Smooth muscle cell (in vitro differentiated cells): ENCODE measurements at regions not wholly inside any gene's neighbourhood (a gene's known extent, or its start where the extent isn't known, plus 50 kb on each side); places are given as distances from the start of the nearest gene placed in this dataset.

Source experiments
- DNase-seq: peaks from one replicate; lab custom pipeline; 2025; ENCODE audit not compliant: unreplicated experiment; lab: John Stamatoyannopoulos, UW
- H2AFZ ChIP-seq: fragments of 200-600 bp; sonication (generic); 2 replicates; pipeline ENCODE4 v1.6.0; 2016; ENCODE audit warnings: antibody characterized with exemption, low read depth, mild to moderate bottlenecking
- H3F3A ChIP-seq: fragments of 200-600 bp; sonication (generic); 2 replicates; pipeline ENCODE4 v1.6.0; 2017; ENCODE audit warnings: antibody characterized with exemption, low read depth
- H3K27ac ChIP-seq: fragments of 200-600 bp; sonication (generic); 2 replicates; pipeline ENCODE4 v1.5.1; 2016; ENCODE audit warnings: low read depth, mild to moderate bottlenecking
- H3K27me3 ChIP-seq: fragments of 200-600 bp; sonication (generic); 2 replicates; pipeline ENCODE4 v1.6.1; 2016; ENCODE audit warnings: low read depth, mild to moderate bottlenecking
- H3K36me3 ChIP-seq: fragments of 200-600 bp; sonication (generic); 2 replicates; pipeline ENCODE4 v1.5.1; 2016; ENCODE audit warnings: low read depth
- H3K4me1 ChIP-seq: fragments of 200-600 bp; sonication (generic); 2 replicates; pipeline ENCODE4 v1.5.1; 2016; ENCODE audit warnings: low read depth
- H3K4me2 ChIP-seq: fragments of 200-600 bp; sonication (generic); 2 replicates; pipeline ENCODE4 v1.6.0; 2016; ENCODE audit warnings: mild to moderate bottlenecking
- H3K4me3 ChIP-seq: fragments of 200-600 bp; sonication (generic); 2 replicates; pipeline ENCODE4 v1.5.1; 2016; ENCODE audit warnings: mild to moderate bottlenecking
- H3K79me2 ChIP-seq: fragments of 200-600 bp; sonication (generic); 2 replicates; pipeline ENCODE4 v1.6.0; 2016; ENCODE audit warnings: low read depth, mild to moderate bottlenecking
- H3K9ac ChIP-seq: fragments of 200-600 bp; sonication (generic); 2 replicates; pipeline ENCODE4 v1.6.0; 2016; ENCODE audit warnings: low read depth
- H3K9me3 ChIP-seq: fragments of 200-600 bp; sonication (generic); replicated peaks from 2 replicates; pipeline ENCODE4 v1.5.1; 2016; ENCODE audit warnings: low read depth
- H4K20me1 ChIP-seq: fragments of 200-600 bp; sonication (generic); 2 replicates; pipeline ENCODE4 v1.6.0; 2016; ENCODE audit warnings: low read depth
- WGBS: methylation state at CpG from one replicate; pipeline ENCODE4 v1.1.7; 2016; ENCODE audit warnings: low lambda C conversion rate; 5-methylcytosine and 5-hydroxymethylcytosine counted together
- TF ChIP-seq, protein P1 (sequence below): fragments of 200-600 bp; sonication (generic); IDR thresholded peaks from 2 replicates; pipeline ENCODE4 v1.5.1; 2017; ENCODE audit warnings: borderline replicate concordance, mild to moderate bottlenecking, antibody characterized with exemption; ENCODE audit not compliant: insufficient read depth, poor library complexity, severe bottlenecking

DNA sequence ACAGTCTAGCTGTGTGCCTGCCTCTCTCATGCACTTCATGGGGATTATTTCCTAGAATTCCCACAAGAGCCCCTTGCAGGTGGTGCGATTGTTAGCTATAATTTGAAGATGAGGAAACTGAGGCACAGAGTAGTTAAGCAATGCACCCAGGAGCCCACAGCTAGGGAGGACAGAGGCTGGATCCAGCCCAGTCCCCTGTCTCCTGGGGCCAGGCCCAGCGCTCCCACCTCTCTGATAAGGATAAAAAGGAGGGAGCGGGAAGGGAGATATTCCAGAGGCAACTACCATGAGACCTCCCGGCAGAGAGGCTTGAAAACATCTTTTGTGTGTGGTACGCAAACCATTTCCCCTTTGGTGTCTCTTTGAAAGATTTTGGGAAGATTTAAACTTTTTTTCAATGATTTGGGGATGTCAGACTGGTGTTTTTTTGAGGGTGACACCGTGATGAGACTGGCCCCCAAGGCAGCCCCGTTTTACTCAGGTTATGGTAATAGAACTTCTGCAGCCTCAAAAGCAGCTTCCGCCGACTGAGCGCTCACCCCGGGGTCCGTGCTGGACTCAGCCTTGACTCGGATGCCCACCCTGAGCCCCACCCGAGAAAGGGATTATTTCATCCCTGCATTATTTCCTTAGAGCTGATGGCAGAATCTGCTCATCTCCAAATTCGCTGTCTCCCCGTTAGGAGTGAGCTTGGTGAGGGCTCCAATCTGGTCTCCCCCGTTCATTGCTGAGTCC is 144.7 kb upstream of the IER5L start:
- WGBS = 84% methylated on average over 17 of the region's 17 CpGs
- H3K27ac ChIP-seq = no peak overlapping the region
- H3K9me3 ChIP-seq = no peaks in the 10 kb centered on the region
- no peaks in the 10 kb centered on the region for H3K27me3 ChIP-seq
- H3F3A ChIP-seq = peaks cover 13% of the 10 kb centered on the region
- H3K79me2 ChIP-seq = no peaks in the 10 kb centered on the region
- no peak overlapping the region for H3K4me3 ChIP-seq
- H3K36me3 ChIP-seq = no peaks in the 10 kb centered on the region
- H3K4me2 ChIP-seq = no peak overlapping the region
- no peak for DNase-seq
- H3K9ac ChIP-seq = no peak overlapping the region
- H3K4me1 ChIP-seq = peaks cover 14% of the 10 kb centered on the region
- no peaks in the 10 kb centered on the region for H4K20me1 ChIP-seq
- no peak overlapping the region for H2AFZ ChIP-seq
- TF ChIP-seq, protein P1, sequence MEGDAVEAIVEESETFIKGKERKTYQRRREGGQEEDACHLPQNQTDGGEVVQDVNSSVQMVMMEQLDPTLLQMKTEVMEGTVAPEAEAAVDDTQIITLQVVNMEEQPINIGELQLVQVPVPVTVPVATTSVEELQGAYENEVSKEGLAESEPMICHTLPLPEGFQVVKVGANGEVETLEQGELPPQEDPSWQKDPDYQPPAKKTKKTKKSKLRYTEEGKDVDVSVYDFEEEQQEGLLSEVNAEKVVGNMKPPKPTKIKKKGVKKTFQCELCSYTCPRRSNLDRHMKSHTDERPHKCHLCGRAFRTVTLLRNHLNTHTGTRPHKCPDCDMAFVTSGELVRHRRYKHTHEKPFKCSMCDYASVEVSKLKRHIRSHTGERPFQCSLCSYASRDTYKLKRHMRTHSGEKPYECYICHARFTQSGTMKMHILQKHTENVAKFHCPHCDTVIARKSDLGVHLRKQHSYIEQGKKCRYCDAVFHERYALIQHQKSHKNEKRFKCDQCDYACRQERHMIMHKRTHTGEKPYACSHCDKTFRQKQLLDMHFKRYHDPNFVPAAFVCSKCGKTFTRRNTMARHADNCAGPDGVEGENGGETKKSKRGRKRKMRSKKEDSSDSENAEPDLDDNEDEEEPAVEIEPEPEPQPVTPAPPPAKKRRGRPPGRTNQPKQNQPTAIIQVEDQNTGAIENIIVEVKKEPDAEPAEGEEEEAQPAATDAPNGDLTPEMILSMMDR = no peak

DNA sequence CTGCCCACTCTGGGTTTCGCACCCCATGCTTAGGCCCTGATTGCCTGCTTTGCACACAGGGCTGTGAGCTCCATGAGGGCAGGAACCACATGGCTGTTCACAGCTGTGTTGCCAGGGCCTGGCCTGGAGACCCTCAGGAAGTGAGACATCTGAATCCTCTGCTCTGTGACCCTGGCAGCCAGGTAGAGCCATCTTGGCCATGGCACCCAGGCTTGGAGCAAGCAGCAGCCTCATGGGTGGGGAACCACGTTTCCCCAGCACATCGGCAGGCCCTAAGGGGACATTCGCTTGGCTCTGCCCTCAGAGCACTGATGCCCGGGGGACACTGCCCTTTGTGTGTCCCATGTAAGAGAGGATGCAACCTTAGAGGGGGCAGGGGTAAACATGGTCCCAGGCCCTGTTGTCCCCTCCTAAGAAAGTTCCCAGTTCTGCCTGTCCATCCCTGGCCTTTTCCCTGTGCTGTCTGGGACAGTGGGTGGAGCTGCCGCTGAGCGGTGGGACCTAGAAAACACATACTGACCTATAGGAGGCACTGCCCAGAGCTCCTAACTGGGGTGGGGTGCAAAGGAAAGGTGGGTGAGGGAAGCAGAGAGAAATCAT is 144.1 kb upstream of the IER5L start:
- Histone ChIP-seq H3K4me3 (no peak overlapping the region), H4K20me1 (no peaks in the 10 kb centered on the region), H3K27me3 (no peaks in the 10 kb centered on the region), H3K4me2 (no peak overlapping the region), H3K36me3 (no peaks in the 10 kb centered on the region), H3K9ac (no peak overlapping the region), H3K27ac (no peak overlapping the region), H3F3A (peaks cover 13% of the 10 kb centered on the region), H3K4me1 (peaks cover 14% of the 10 kb centered on the region), H3K79me2 (no peaks in the 10 kb centered on the region), H3K9me3 (no peaks in the 10 kb centered on the region), H2AFZ (no peak overlapping the region)
- 95% methylated on average over 7 of the region's 7 CpGs for WGBS
- DNase-seq = no peak
- TF ChIP-seq, protein P1 = no peak

DNA sequence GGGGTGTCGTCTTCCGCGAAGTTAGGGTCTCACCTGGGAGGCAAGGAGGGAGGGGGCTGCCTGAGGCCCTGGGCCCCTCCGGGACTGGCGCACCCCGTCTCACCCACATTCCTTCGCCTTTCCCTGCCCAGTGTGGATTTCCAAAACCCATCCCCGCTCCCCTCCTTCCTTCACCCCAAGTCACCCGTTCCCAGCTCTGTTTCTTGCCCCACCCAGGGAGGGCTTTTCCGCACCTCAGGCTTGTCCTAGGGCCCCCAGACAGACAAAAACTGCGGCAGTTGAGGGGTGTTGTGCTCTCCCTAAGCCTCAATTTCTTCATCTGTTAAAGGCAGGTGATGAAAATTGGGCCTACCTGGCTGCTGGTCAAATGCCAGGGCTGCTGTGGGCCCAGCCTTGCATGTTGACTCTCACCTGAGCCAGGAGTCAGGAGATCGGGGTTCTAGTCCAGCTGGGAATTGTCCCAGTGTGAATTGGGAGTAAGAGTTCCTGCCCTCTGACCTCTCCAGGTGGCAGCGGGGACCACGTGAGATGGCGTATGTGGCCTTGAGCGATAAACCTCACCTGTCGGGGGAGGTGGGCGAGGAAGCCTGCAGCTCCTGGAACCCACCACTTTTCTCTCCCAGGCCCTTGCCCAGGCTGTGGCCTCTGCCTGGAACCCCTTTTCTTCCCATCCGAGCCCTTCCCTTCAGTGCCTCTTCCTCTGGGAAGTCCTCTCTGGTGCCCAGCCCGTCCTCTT is 143.4 kb upstream of the IER5L start:
- Histone ChIP-seq H3K79me2 (no peaks in the 10 kb centered on the region), H3F3A (peaks cover 13% of the 10 kb centered on the region), H3K4me1 (peaks cover 14% of the 10 kb centered on the region), H3K9ac (no peak overlapping the region), H3K4me3 (peak overlapping the region; percentile 48), H3K9me3 (no peaks in the 10 kb centered on the region), H3K27me3 (no peaks in the 10 kb centered on the region), H3K36me3 (no peaks in the 10 kb centered on the region), H3K27ac (no peak overlapping the region), H4K20me1 (no peaks in the 10 kb centered on the region), H2AFZ (no peak overlapping the region), H3K4me2 (peak overlapping the region; percentile 86)
- 82% methylated on average over 18 of the region's 20 CpGs for WGBS
- TF ChIP-seq, protein P1 = no peak
- DNase-seq = no peak
